Parathyroid adenoma (tissue), 2 donors: ENCODE measurements at regions not wholly inside any gene's neighbourhood (a gene's known extent, or its start where the extent isn't known, plus 50 kb on each side); places are given as distances from the start of the nearest gene placed in this dataset.
"Not testable (repeated sequence)": the region's sequence is repeated elsewhere in the genome, so short reads cannot be mapped to it uniquely, and the experiment has no call there.

ENCODE experiments used
- H2AFZ ChIP-seq: fragments of 300-600 bp; sonication (generic); one replicate; pipeline ENCODE4 v1.7.0; 2017; ENCODE audit warnings: antibody characterized with exemption, mild to moderate bottlenecking
- H3K27ac ChIP-seq: fragments of 300-600 bp; sonication (generic); one replicate; pipeline ENCODE4 v1.7.0; 2017
- H3K27me3 ChIP-seq: fragments of 300-600 bp; sonication (generic); one replicate; pipeline ENCODE4 v1.7.0; 2017; ENCODE audit warnings: low read length; ENCODE audit not compliant: control insufficient read depth, insufficient read depth
- H3K36me3 ChIP-seq: fragments of 300-600 bp; sonication (generic); one replicate; pipeline ENCODE4 v1.7.0; 2017; ENCODE audit warnings: low read length; ENCODE audit not compliant: control insufficient read depth, insufficient read depth
- H3K4me1 ChIP-seq: fragments of 300-600 bp; sonication (generic); one replicate; pipeline ENCODE4 v1.7.0; 2017; ENCODE audit warnings: control low read depth
- H3K4me2 ChIP-seq: fragments of 300-600 bp; sonication (generic); one replicate; pipeline ENCODE4 v1.7.0; 2017; ENCODE audit warnings: low read length
- H3K4me3 ChIP-seq: fragments of 300-600 bp; sonication (generic); one replicate; pipeline ENCODE4 v1.7.0; 2017; ENCODE audit warnings: low read depth, low read length
- H3K79me2 ChIP-seq: fragments of 300-600 bp; sonication (generic); one replicate; pipeline ENCODE4 v1.7.0; 2017; ENCODE audit warnings: control low read depth
- H3K9ac ChIP-seq: fragments of 300-600 bp; sonication (generic); one replicate; pipeline ENCODE4 v1.7.0; 2017; ENCODE audit warnings: mild to moderate bottlenecking
- H3K9me3 ChIP-seq: fragments of 300-600 bp; sonication (generic); one replicate; pipeline ENCODE4 v1.7.0; 2017; ENCODE audit warnings: low read length; ENCODE audit not compliant: control insufficient read depth
- TF ChIP-seq, protein P1 (sequence below): fragments of 300-600 bp; sonication (generic); IDR thresholded peaks from one replicate; pipeline ENCODE4 v1.7.0; 2017; ENCODE audit warnings: antibody characterized with exemption, mild to moderate bottlenecking
- donor health status: primary hyperparathyroidism.

GRCh38 chr10:94239696-94240095 is 123.0 kb downstream of the NOC3L start:
- Histone ChIP-seq H3K79me2 (no peaks in the 10 kb centered on the region), H3K27me3 (no peaks in the 10 kb centered on the region)
- TF ChIP-seq, protein P1, sequence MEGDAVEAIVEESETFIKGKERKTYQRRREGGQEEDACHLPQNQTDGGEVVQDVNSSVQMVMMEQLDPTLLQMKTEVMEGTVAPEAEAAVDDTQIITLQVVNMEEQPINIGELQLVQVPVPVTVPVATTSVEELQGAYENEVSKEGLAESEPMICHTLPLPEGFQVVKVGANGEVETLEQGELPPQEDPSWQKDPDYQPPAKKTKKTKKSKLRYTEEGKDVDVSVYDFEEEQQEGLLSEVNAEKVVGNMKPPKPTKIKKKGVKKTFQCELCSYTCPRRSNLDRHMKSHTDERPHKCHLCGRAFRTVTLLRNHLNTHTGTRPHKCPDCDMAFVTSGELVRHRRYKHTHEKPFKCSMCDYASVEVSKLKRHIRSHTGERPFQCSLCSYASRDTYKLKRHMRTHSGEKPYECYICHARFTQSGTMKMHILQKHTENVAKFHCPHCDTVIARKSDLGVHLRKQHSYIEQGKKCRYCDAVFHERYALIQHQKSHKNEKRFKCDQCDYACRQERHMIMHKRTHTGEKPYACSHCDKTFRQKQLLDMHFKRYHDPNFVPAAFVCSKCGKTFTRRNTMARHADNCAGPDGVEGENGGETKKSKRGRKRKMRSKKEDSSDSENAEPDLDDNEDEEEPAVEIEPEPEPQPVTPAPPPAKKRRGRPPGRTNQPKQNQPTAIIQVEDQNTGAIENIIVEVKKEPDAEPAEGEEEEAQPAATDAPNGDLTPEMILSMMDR = no peak

DNA sequence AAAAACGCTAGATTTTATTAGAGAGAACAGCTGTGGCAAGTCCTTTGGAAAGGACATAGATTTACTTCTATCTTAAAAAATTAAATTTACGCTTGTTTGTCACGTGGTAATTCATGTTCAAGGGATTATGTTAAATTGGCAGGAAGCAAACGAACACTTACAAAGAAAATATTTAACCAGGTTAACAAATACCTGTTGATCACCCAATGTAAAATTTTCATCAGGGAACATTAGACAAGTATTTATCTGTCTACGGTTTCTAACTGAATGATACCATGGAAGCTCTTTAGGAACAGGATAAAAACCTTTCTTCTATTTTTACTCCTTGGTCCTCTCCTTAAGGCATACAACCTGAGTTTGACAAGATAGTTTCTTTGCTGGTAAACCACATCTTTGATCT is 122.2 kb downstream of the NOC3L start:
- Histone ChIP-seq H3K27ac (no peak overlapping the region), H3K4me2 (no peak overlapping the region), H3K79me2 (no peaks in the 10 kb centered on the region), H2AFZ (no peak overlapping the region), H3K9me3 (no peaks in the 10 kb centered on the region), H3K9ac (no peak overlapping the region), H3K27me3 (no peaks in the 10 kb centered on the region), H3K4me1 (no peaks in the 10 kb centered on the region), H3K36me3 (no peaks in the 10 kb centered on the region), H3K4me3 (no peak overlapping the region)
- TF ChIP-seq, protein P1 = no peak

More at GRCh38 chr10:94239696-94240095, 123.0 kb downstream of the NOC3L start:
- Histone ChIP-seq H2AFZ (no peak overlapping the region), H3K27ac (no peak overlapping the region), H3K4me1 (no peaks in the 10 kb centered on the region), H3K4me2 (no peak overlapping the region), H3K9ac (no peak overlapping the region), H3K36me3 (no peaks in the 10 kb centered on the region), H3K4me3 (no peak overlapping the region), H3K9me3 (no peaks in the 10 kb centered on the region)

GRCh38 chr10:94240901-94241300 is 121.8 kb downstream of the NOC3L start:
- H3K27ac ChIP-seq = no peak overlapping the region
- H3K79me2 ChIP-seq = no peaks in the 10 kb centered on the region
- no peak overlapping the region for H3K9ac ChIP-seq
- H3K36me3 ChIP-seq = no peaks in the 10 kb centered on the region
- TF ChIP-seq, protein P1 = no peak
- H3K4me1 ChIP-seq = no peaks in the 10 kb centered on the region
- H3K27me3 ChIP-seq = no peaks in the 10 kb centered on the region
- no peak overlapping the region for H3K4me2 ChIP-seq
- no peak overlapping the region for H2AFZ ChIP-seq
- H3K9me3 ChIP-seq = no peaks in the 10 kb centered on the region
- no peak overlapping the region for H3K4me3 ChIP-seq

- Histone ChIP-seq H3K4me1 (no peaks in the 10 kb centered on the region), H3K27me3 (no peaks in the 10 kb centered on the region), H3K27ac (no peak overlapping the region), H3K4me2 (no peak overlapping the region), H3K4me3 (no peak overlapping the region), H3K9me3 (no peaks in the 10 kb centered on the region), H3K9ac (no peak overlapping the region), H3K36me3 (no peaks in the 10 kb centered on the region), H3K79me2 (no peaks in the 10 kb centered on the region), H2AFZ (no peak overlapping the region)
- TF ChIP-seq, protein P1 = no peak
These were observed 111.6 kb downstream of the NOC3L start for GRCh38 chr10:94251098-94251497.

- Histone ChIP-seq H3K4me3 (no peak overlapping the region), H3K9ac (no peak overlapping the region), H3K27ac (no peak overlapping the region), H3K4me2 (no peak overlapping the region), H2AFZ (no peak overlapping the region), H3K27me3 (no peaks in the 10 kb centered on the region), H3K36me3 (no peaks in the 10 kb centered on the region), H3K79me2 (no peaks in the 10 kb centered on the region), H3K9me3 (no peaks in the 10 kb centered on the region), H3K4me1 (no peaks in the 10 kb centered on the region)
- TF ChIP-seq, protein P1 = no peak
These were observed 111.2 kb downstream of the NOC3L start for GRCh38 chr10:94251568-94251967.

GRCh38 chr10:94257407-94257806 is 105.3 kb downstream of the NOC3L start:
- H3K9me3 ChIP-seq, H3K27ac ChIP-seq, H3K9ac ChIP-seq, H3K4me1 ChIP-seq, H3K4me2 ChIP-seq, H3K36me3 ChIP-seq, H2AFZ ChIP-seq, H3K4me3 ChIP-seq, H3K27me3 ChIP-seq, H3K79me2 ChIP-seq: not testable (repeated sequence)
